Endothelial cell (in vitro differentiated cells): ENCODE measurements at regions not wholly inside any gene's neighbourhood (a gene's known extent, or its start where the extent isn't known, plus 50 kb on each side); places are given as distances from the start of the nearest gene placed in this dataset.
"Not testable (repeated sequence)": the region's sequence is repeated elsewhere in the genome, so short reads cannot be mapped to it uniquely, and the experiment has no call there.

ENCODE experiments used
- DNase-seq: peaks from one replicate; pipeline ENCODE4 v3.0.0; 2021; ENCODE audit warnings: low spot score
- H3K27ac Mint-ChIP-seq: one replicate; pipeline ENCODE4 v1.8.0; 2021; ENCODE audit warnings: mixed read lengths, inconsistent platforms; ENCODE audit not compliant: unreplicated experiment
- H3K27me3 Mint-ChIP-seq: one replicate; pipeline ENCODE4 v1.8.0; 2021; ENCODE audit warnings: mild to moderate bottlenecking, moderate library complexity, mixed read lengths, inconsistent platforms; ENCODE audit not compliant: unreplicated experiment
- H3K36me3 Mint-ChIP-seq: one replicate; pipeline ENCODE4 v1.8.0; 2021; ENCODE audit warnings: mild to moderate bottlenecking, low read depth, mixed read lengths, inconsistent platforms; ENCODE audit not compliant: unreplicated experiment
- H3K4me1 Mint-ChIP-seq: one replicate; pipeline ENCODE4 v1.8.0; 2021; ENCODE audit warnings: mild to moderate bottlenecking, mixed read lengths, inconsistent platforms; ENCODE audit not compliant: unreplicated experiment
- H3K4me3 Mint-ChIP-seq: one replicate; pipeline ENCODE4 v1.8.0; 2021; ENCODE audit warnings: mild to moderate bottlenecking, mixed read lengths, inconsistent platforms; ENCODE audit not compliant: unreplicated experiment
- H3K9me3 Mint-ChIP-seq: one replicate; pipeline ENCODE4 v1.8.0; 2021; ENCODE audit warnings: mixed read lengths, inconsistent platforms; ENCODE audit not compliant: unreplicated experiment
- TF ChIP-seq, protein P1 (sequence below): fragments of 200-600 bp; sonication (generic); IDR thresholded peaks from one replicate; pipeline ENCODE4 v1.5.0; 2021; ENCODE audit warnings: antibody characterized with exemption; ENCODE audit not compliant: unreplicated experiment

- Mint-ChIP-seq H3K4me1 (peaks cover 3% of the 10 kb centered on the region), H3K4me3 (no peak overlapping the region), H3K27ac (no peak overlapping the region), H3K36me3 (no peaks in the 10 kb centered on the region), H3K27me3 (peaks cover 7% of the 10 kb centered on the region), H3K9me3 (no peaks in the 10 kb centered on the region)
- TF ChIP-seq, protein P1, sequence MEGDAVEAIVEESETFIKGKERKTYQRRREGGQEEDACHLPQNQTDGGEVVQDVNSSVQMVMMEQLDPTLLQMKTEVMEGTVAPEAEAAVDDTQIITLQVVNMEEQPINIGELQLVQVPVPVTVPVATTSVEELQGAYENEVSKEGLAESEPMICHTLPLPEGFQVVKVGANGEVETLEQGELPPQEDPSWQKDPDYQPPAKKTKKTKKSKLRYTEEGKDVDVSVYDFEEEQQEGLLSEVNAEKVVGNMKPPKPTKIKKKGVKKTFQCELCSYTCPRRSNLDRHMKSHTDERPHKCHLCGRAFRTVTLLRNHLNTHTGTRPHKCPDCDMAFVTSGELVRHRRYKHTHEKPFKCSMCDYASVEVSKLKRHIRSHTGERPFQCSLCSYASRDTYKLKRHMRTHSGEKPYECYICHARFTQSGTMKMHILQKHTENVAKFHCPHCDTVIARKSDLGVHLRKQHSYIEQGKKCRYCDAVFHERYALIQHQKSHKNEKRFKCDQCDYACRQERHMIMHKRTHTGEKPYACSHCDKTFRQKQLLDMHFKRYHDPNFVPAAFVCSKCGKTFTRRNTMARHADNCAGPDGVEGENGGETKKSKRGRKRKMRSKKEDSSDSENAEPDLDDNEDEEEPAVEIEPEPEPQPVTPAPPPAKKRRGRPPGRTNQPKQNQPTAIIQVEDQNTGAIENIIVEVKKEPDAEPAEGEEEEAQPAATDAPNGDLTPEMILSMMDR: no peak
- no peak for DNase-seq
Observed at GRCh38 chr6:137283940-137284810, 65.0 kb upstream of the IFNGR1 start.

- Mint-ChIP-seq H3K4me3 (no peak overlapping the region), H3K27ac (no peak overlapping the region), H3K4me1 (peaks cover 3% of the 10 kb centered on the region), H3K9me3 (no peaks in the 10 kb centered on the region), H3K36me3 (no peaks in the 10 kb centered on the region), H3K27me3 (peaks cover 7% of the 10 kb centered on the region)
- DNase-seq: no peak
- TF ChIP-seq, protein P1: no peak
Observed at GRCh38 chr6:137283080-137283479, 63.9 kb upstream of the IFNGR1 start.

DNA sequence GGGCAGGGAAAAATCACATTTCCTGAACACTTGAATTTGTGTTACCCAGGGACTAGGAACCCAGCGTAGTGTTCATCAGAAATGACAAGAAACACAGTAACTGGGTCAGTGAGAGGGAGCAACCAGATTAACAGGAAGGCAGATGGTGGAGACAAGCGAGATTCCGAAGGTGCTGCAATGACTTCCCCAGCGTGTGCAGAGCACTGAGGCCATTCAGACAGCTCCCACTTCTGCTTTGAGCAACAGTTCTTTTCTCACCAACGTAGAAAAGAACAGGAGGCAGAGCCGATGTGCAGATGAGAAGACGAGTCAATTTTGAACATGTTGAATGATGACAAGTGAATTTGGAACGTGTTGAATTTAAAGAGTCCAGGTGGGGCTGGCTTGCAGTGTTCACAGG, 63.1 kb upstream of the IFNGR1 start:
- Mint-ChIP-seq H3K4me3 (no peak overlapping the region), H3K4me1 (peaks cover 3% of the 10 kb centered on the region), H3K36me3 (no peaks in the 10 kb centered on the region), H3K27ac (no peak overlapping the region), H3K27me3 (peaks cover 7% of the 10 kb centered on the region), H3K9me3 (no peaks in the 10 kb centered on the region)
- TF ChIP-seq, protein P1: no peak
- no peak for DNase-seq

GRCh38 chr6:137279279-137279678, 60.1 kb upstream of the IFNGR1 start:
- not testable (repeated sequence) for H3K9me3 Mint-ChIP-seq, DNase-seq, H3K4me1 Mint-ChIP-seq, H3K27me3 Mint-ChIP-seq, H3K4me3 Mint-ChIP-seq, H3K27ac Mint-ChIP-seq, H3K36me3 Mint-ChIP-seq

GRCh38 chr6:137277971-137278637, 58.9 kb upstream of the IFNGR1 start:
- H3K4me3 Mint-ChIP-seq: no peak overlapping the region
- no peaks in the 10 kb centered on the region for H3K9me3 Mint-ChIP-seq
- peaks cover 3% of the 10 kb centered on the region for H3K4me1 Mint-ChIP-seq
- H3K27me3 Mint-ChIP-seq: peaks cover under 1% of the 10 kb centered on the region
- no peaks in the 10 kb centered on the region for H3K36me3 Mint-ChIP-seq
- DNase-seq: no peak
- TF ChIP-seq, protein P1: no peak
- no peak overlapping the region for H3K27ac Mint-ChIP-seq
